Peyer's patch (tissue), 4 donors: ENCODE measurements at regions not wholly inside any gene's neighbourhood (a gene's known extent, or its start where the extent isn't known, plus 50 kb on each side); places are given as distances from the start of the nearest gene placed in this dataset.
"Not testable (repeated sequence)": the region's sequence is repeated elsewhere in the genome, so short reads cannot be mapped to it uniquely, and the experiment has no call there.

Experiments used
- CTCF ChIP-seq, 6 experiments: fragments of 450-650 bp in 4 of 6; fragments of 200-600 bp in 2 of 6; sonication (generic) in 1 of 6; IDR thresholded peaks; one replicate each; pipeline ENCODE4 v1.5.1; 2017 to 2019; ENCODE audit warnings: antibody characterized with exemption in 6 of 6, mild to moderate bottlenecking in 3 of 6, moderate library complexity in 1 of 6
- POLR2A ChIP-seq, 2 donors: fragments of 450-650 bp; IDR thresholded peaks; one replicate each; pipeline ENCODE4 v1.5.1; 2017; ENCODE audit warnings: antibody characterized with exemption in 2 of 2, mild to moderate bottlenecking in 2 of 2, moderate library complexity in 2 of 2

DNA sequence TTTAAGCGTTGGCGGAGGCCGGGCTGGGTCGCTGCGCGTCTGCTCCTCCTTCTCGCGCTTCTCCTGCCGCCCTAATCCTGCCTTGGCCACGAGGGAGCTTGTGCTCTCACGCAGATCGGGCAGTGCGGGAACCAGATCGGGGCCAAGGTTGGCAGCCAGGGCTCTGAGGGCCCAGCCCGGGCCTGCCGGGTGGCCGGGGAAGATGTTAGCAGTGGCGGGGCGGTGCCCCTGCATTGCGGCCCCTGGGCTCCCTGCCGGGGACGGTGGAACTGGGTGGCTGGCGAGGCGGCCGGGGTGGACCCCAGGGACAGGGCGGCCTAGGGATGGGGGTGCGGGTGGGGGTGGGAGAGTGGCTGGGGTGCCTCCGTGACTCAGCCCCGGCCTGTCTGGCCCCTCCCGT, 297.4 kb downstream of the CACNA1B start:
- not testable (repeated sequence) for TF ChIP-seq CTCF, POLR2A (IDR thresholded peaks at IDR 0.05)
